Caco-2 (cell line): ENCODE measurements at regions not wholly inside any gene's neighbourhood (a gene's known extent, or its start where the extent isn't known, plus 50 kb on each side); places are given as distances from the start of the nearest gene placed in this dataset.

ENCODE experiments used
- BruUV-seq: library from RNA; stranded (reverse); fragments of 400-500 nt; replicated peaks from 2 replicates; lab custom pipeline; 2021; lab: Mats Ljungman, UMichigan
- CTCF ChIA-PET: fragments of 300-600 bp; sonication (Branson Sonifier 250); formaldehyde crosslinking; loops from one replicate; lab custom pipeline; 2022; ENCODE audit warnings: antibody characterized with exemption; lab: Charles Lee
- POLR2A ChIA-PET: fragments of 300-600 bp; sonication (Branson Sonifier 250); formaldehyde crosslinking; loops from one replicate; lab custom pipeline; 2022; ENCODE audit warnings: antibody characterized with exemption; lab: Charles Lee
- DNase-seq, 2 experiments: peaks; one replicate each; pipeline versions ENCODE4 v3.0.0 to v3.0.0-alpha.2; 2020 to 2022
- H3K27me3 ChIP-seq: replicated peaks from 2 replicates; pipeline ENCODE4 v1.6.0; 2011; ENCODE audit warnings: low read length; ENCODE audit not compliant: control insufficient read depth, insufficient read depth
- H3K36me3 ChIP-seq: 2 replicates; pipeline ENCODE4 v1.5.1; 2011; ENCODE audit warnings: low read length; ENCODE audit not compliant: control insufficient read depth, insufficient read depth
- H3K4me1 ChIP-seq: fragments of 250-450 bp; sonication (Bioruptor Pico); 2 replicates; pipeline ENCODE4 v1.5.1; 2020; ENCODE audit warnings: mild to moderate bottlenecking
- H3K4me3 ChIP-seq: 2 replicates; pipeline ENCODE4 v1.5.1; 2011; ENCODE audit warnings: low read depth, mild to moderate bottlenecking, control low read depth, low read length
- H3K9me3 ChIP-seq: fragments of 250-450 bp; sonication (Bioruptor Pico); 2 replicates; pipeline ENCODE4 v1.5.1; 2020; ENCODE audit warnings: mild to moderate bottlenecking, moderate library complexity
- H3K27ac Mint-ChIP-seq: one replicate; pipeline ENCODE4 v1.8.0; 2022; ENCODE audit warnings: mixed read lengths; ENCODE audit not compliant: unreplicated experiment
- H3K27me3 Mint-ChIP-seq: one replicate; pipeline ENCODE4 v1.8.0; 2022; ENCODE audit warnings: mixed read lengths; ENCODE audit not compliant: insufficient read depth, unreplicated experiment
- H3K36me3 Mint-ChIP-seq: one replicate; pipeline ENCODE4 v1.8.0; 2022; ENCODE audit warnings: mild to moderate bottlenecking, mixed read lengths; ENCODE audit not compliant: insufficient read depth, unreplicated experiment
- H3K4me1 Mint-ChIP-seq: one replicate; pipeline ENCODE4 v1.8.0; 2022; ENCODE audit warnings: low read depth, mixed read lengths; ENCODE audit not compliant: unreplicated experiment
- H3K4me3 Mint-ChIP-seq: one replicate; pipeline ENCODE4 v1.8.0; 2022; ENCODE audit warnings: mild to moderate bottlenecking, moderate library complexity, mixed read lengths; ENCODE audit not compliant: unreplicated experiment
- H3K9me3 Mint-ChIP-seq: one replicate; pipeline ENCODE4 v1.8.0; 2022; ENCODE audit warnings: mixed read lengths; ENCODE audit not compliant: unreplicated experiment
- intact Hi-C: fragments of 100-400 bp; cut with micrococcal nuclease; formaldehyde crosslinking; loops from one replicate; pipeline ENCODE4 v1.10.0; 2022; ENCODE audit not compliant: unreplicated experiment
- TF ChIP-seq, protein P1 (sequence below), 2 experiments: fragments of 200-600 bp in 1 of 2; IDR thresholded peaks; 1 replicate in 1 of 2; 2 replicates in 1 of 2; pipeline versions ENCODE4 v1.5.1 to v1.8.0; 2011 to 2022; ENCODE audit warnings: antibody characterized with exemption in 1 of 2, control low read depth in 1 of 2, inconsistent platforms in 1 of 2, low read depth in 1 of 2, low read length in 1 of 2, mild to moderate bottlenecking in 1 of 2, moderate library complexity in 1 of 2; ENCODE audit not compliant: insufficient read depth in 1 of 2, severe bottlenecking in 1 of 2, unreplicated experiment in 1 of 2

DNA sequence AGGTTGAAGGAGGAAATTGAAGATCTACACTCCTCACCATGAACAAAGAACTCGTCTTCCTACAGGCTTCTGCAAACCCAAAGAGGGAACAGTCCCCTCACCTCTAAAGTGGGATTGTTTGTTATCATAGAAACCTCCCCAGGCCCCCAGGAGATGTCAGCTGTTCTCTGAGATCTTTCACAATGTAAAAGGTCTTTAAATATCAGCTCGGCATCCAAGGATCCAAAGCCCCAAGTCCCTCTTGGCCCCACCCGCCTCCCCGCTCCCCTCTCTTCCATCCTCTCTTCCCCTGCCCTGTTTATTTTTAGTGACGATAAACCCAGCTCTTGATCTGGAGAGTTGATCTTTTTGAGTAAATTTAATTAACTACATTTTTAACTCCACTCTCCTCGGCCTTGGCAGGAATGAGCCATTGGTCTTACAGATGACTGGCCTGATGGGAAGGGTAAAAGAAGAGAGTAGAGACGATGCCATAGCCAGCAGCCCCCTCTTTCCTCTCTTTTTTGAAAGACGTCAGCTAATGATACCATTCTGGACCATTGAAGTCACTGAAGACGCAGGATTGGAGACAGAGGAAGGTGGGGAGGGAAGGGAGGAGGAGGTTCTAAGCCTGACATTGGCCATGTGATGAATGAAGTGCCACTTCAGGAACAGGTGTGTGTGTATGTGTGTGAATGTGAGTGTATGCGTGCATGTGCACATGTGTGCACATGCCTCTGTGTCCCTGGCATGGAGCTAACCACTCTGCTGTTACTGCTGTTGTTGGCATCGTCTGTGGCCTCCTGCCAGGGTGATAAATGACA, 521.8 kb downstream of the NTRK3 start:
- Histone ChIP-seq H3K4me1 (no peaks in the 10 kb centered on the region), H3K36me3 (no peaks in the 10 kb centered on the region), H3K4me3 (no peak overlapping the region), H3K9me3 (no peaks in the 10 kb centered on the region), H3K27me3 (no peaks in the 10 kb centered on the region)
- H3K27me3 Mint-ChIP-seq: peaks cover 16% of the 10 kb centered on the region
- BruUV-seq: no TSS peak
- TF ChIP-seq, protein P1, sequence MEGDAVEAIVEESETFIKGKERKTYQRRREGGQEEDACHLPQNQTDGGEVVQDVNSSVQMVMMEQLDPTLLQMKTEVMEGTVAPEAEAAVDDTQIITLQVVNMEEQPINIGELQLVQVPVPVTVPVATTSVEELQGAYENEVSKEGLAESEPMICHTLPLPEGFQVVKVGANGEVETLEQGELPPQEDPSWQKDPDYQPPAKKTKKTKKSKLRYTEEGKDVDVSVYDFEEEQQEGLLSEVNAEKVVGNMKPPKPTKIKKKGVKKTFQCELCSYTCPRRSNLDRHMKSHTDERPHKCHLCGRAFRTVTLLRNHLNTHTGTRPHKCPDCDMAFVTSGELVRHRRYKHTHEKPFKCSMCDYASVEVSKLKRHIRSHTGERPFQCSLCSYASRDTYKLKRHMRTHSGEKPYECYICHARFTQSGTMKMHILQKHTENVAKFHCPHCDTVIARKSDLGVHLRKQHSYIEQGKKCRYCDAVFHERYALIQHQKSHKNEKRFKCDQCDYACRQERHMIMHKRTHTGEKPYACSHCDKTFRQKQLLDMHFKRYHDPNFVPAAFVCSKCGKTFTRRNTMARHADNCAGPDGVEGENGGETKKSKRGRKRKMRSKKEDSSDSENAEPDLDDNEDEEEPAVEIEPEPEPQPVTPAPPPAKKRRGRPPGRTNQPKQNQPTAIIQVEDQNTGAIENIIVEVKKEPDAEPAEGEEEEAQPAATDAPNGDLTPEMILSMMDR (IDR thresholded peaks at IDR 0.05; ENCODE audit: insufficient read depth in 1 of 2, low read depth in 1 of 2, low read length in 1 of 2, severe bottlenecking in 1 of 2, unreplicated experiment in 1 of 2): no peak
- POLR2A ChIA-PET: no interaction called here
- H3K4me3 Mint-ChIP-seq: no peak overlapping the region
- no peaks in the 10 kb centered on the region for H3K36me3 Mint-ChIP-seq
- no peaks in the 10 kb centered on the region for H3K9me3 Mint-ChIP-seq
- CTCF ChIA-PET: no interaction called here
- H3K4me1 Mint-ChIP-seq: no peaks in the 10 kb centered on the region
- no peak overlapping the region for H3K27ac Mint-ChIP-seq
- DNase-seq: no peak
- intact Hi-C loops: no loop called here

DNA sequence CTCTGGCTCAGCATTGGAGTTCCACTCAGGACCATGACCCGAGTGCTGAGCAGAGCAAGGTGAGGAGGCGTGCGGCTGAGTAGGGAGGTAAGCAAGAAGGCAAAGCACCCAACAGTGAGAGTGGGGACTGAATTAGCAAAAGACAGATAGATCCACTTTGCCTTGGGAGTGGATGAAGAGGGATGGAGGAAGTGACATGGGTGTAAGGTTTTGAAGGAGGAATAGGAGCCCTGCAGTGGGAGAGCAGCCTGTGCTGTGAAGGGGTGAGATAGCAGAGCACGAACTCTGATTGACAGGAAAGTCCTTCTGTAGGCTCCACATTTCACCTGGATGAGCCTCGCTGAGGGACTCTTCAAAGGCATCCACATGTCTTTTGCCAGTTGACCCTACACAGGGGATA, 522.6 kb downstream of the NTRK3 start:
- no peaks in the 10 kb centered on the region for H3K9me3 Mint-ChIP-seq
- Histone ChIP-seq H3K4me1 (no peaks in the 10 kb centered on the region), H3K9me3 (no peaks in the 10 kb centered on the region), H3K27me3 (no peaks in the 10 kb centered on the region), H3K36me3 (no peaks in the 10 kb centered on the region), H3K4me3 (no peak overlapping the region)
- TF ChIP-seq, protein P1 (IDR thresholded peaks at IDR 0.05; ENCODE audit: insufficient read depth in 1 of 2, low read depth in 1 of 2, low read length in 1 of 2, severe bottlenecking in 1 of 2, unreplicated experiment in 1 of 2): no peak
- no peak overlapping the region for H3K4me3 Mint-ChIP-seq
- no peaks in the 10 kb centered on the region for H3K36me3 Mint-ChIP-seq
- H3K27ac Mint-ChIP-seq: no peak overlapping the region
- ChIA-PET POLR2A (no interaction called here), CTCF (no interaction called here)
- DNase-seq: no peak
- H3K27me3 Mint-ChIP-seq: peaks cover 16% of the 10 kb centered on the region
- no TSS peak for BruUV-seq
- no peaks in the 10 kb centered on the region for H3K4me1 Mint-ChIP-seq
- intact Hi-C loops: no loop called here

DNA sequence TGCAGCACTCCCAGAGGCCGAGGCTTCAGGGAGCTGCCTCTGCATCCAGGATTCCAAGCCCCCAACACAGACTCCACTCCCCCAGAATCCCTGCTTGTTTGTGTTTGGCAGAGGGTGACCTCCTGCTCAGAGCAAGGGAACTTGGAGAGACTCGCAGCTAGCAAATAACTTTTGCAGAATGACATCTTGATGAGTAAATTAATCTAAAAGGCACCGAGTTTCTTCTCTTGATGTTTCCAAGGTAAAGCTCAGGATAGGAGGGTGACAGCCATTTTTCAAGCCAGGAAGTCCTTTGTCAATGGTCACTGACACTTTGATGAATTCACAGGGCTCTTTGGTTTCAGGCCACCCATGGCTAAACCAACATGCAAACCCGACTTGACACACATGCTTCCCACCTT, 523.0 kb downstream of the NTRK3 start:
- Histone ChIP-seq H3K4me3 (no peak overlapping the region), H3K4me1 (no peaks in the 10 kb centered on the region), H3K9me3 (no peaks in the 10 kb centered on the region), H3K36me3 (no peaks in the 10 kb centered on the region), H3K27me3 (no peaks in the 10 kb centered on the region)
- H3K4me3 Mint-ChIP-seq: no peak overlapping the region
- ChIA-PET CTCF (no interaction called here), POLR2A (no interaction called here)
- no peak for DNase-seq
- no peaks in the 10 kb centered on the region for H3K9me3 Mint-ChIP-seq
- intact Hi-C loops: no loop called here
- peaks cover 16% of the 10 kb centered on the region for H3K27me3 Mint-ChIP-seq
- H3K27ac Mint-ChIP-seq: no peak overlapping the region
- no peaks in the 10 kb centered on the region for H3K36me3 Mint-ChIP-seq
- no peaks in the 10 kb centered on the region for H3K4me1 Mint-ChIP-seq
- TF ChIP-seq, protein P1 (IDR thresholded peaks at IDR 0.05; ENCODE audit: insufficient read depth in 1 of 2, low read depth in 1 of 2, low read length in 1 of 2, severe bottlenecking in 1 of 2, unreplicated experiment in 1 of 2): no peak
- no TSS peak for BruUV-seq
